NCI-H2227 (cell line): ENCODE measurements at regions not wholly inside any gene's neighbourhood (a gene's known extent, or its start where the extent isn't known, plus 50 kb on each side); places are given as distances from the start of the nearest gene placed in this dataset.

Experiments
- DNase-seq: peaks from one replicate; lab custom pipeline; 2025; ENCODE audit not compliant: unreplicated experiment; lab: John Stamatoyannopoulos, UW

DNA sequence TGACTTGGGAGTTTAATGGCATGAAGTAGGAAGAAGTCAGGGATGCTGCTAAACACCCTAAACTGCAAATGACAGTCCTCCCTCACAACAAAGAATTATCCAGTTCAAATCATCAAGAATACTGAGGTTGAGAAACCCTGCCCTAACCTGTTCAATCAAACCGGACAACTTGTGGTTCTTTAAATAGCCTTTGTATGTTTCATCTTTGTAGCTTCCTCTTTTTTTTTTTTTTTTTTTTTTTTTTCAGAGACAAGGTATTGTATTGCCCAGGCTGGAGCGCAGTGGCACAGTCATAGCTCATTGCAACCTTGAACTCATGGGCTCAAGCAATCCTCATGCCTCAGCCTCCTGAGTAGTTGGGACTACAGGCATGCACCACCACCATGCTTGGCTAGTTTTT is 52.5 kb upstream of the TTC29 start:
- no peak for DNase-seq

DNA sequence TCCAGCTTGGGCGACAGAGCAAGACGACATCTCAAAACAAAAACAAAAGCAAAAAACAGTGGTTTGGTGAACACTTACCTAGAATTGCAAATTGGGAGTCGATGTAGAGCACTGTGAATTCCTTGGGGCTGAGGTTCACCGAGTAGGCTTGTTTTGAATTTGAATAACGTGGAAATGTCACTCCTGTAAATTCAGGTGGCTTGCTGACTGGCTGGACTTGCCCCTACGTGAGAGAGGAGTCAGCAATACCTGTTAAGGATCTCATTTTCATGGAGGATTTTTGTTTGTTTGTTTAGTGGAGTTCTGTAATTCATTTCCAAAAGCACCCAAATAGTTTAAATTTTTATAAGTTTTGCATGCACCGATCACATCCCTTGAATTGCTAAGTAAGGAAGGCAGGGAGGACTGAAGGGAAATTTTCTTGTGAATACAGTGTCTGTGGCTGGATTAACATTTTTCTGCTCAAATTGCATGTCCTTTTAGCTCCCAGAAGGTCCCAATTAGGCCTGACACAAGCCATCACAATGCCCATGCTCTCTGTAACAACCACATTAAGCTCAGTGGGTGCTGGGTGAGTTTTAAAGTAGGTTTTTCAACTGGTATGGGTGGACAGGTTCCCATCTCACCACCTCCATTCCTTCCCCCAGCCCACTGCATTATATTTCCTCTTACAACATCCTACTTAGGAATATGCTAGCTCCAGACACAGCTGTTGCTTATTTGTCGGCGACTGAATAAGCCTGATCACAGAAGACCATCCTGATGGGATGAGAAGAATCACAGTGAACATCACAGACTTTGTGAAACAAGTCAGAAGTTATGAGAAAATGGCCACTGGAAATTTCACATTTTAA is 58.5 kb upstream of the TTC29 start:
- DNase-seq, result no peak

DNA sequence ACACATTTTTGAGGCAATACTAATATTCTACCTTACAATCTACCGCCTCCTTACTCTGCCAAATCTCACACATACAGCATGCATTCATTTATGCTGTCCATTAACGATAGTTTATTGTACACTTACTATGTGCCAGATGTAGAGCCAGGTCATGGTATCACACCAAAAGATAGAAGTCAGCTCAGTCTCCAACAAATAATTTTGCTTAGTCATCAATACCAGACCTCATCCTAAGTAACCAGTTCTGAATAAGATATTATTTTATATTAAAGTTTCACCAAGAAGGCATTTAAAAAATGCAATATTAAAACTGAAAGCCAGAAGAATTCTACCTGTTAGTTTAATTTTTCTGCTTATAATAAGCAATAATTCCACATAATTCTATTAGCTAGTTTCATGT is 60.6 kb upstream of the TTC29 start:
- no peak for DNase-seq

DNA sequence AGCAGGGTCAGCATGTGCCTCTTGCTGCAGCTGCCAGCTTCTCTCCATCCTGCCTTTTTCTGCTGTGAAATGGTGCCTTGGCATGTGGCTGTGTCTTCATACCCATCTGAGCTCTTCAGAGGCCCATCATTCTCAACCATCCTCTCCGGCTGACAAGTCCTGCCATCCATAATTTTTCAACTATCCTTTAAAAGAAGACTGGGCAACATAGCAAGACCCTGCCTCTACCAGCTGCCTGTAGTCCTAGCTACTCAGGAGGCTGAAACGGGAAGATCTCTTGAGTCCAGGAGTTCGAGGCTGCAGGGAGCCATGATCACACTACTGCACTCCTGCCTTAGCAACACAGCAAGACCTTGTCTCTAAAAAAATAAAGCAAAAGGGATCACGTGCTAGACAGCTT is 64.2 kb upstream of the TTC29 start:
- no peak for DNase-seq

DNA sequence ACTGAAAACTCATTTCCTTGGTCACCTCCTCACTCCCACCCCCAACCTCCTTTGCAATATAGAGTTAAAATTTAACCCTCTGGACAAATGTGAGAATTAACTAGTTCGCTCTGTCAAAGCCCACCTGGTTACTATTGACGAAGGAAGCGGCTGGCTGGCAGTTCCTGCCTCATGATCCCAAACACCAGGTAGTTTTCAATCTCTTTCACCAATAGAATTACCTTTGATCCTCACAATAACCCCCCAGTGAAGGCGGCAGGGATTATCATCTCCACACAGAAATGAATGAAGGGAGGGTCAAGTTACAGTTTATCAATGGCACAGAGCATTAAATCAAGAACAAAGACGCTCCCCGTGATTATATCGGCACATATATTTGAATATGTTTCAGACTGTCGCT is 65.7 kb upstream of the TTC29 start:
- no peak for DNase-seq

DNA sequence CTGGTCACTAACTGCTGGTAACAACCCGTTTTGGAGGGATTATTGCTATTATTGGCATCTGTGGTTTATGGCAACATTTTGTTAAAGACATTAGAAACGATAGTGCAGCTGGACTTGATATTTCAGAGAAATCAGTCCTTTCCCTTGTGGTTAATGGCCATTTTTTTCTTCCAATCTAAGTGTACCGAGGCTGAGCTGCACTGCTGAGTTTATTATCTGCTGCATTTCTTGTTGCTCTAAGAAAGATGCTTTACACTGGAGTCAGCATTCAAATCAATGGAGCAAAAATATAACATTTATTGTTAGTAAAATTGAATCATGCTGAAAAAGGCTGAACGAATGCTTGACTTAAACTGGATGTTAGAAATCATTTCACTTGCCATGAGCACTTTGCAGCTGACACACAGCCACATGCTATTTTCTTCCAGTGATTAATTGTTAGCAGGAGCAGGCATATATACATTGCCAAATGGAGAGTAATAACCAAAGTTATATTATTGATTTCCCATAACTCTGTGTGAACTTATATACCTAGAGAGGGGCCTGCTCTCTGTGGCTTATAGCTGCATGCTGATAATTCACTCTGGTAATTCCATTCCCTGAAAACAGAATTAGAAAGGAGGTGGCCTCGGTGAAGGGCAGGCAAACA is 66.5 kb upstream of the TTC29 start:
- no peak for DNase-seq

DNA sequence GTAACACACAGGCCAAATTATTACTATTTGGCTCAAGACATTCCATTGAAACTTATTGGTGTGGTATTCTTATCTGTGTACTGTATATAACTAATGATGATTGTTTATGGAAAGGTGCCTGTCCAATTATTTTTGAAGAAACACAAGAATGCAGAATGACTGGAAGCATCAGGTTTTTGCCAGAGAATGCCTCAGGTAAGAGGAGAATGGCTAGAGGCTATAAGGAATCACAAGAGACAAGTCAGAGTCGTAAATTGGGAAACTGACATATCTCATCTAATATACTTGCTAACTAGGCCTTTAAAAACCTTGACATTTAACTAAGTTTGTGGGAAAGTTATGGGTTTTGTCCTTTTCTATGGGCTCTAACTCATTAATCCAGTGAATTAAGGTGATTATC is 69.3 kb upstream of the TTC29 start:
- no peak for DNase-seq

DNA sequence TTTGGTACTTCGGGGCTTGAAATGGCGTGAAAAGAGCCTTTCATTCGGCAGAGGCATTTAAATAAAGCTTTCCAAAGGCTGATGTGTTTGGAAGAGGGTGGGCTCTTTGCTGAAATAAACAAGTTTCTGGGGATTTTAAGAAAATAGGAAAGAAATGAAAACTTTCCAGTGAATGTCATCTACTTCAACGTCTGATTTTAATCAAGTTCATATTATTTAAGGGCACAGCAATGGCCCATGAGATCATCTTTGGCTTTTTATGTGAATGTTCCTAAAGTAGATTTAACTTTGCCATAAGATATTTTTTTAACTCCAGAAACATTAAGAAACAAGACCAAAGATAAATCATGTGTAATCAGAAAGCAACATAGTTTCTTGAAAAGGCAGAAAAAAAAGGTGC is 69.8 kb upstream of the TTC29 start:
- no peak for DNase-seq

DNA sequence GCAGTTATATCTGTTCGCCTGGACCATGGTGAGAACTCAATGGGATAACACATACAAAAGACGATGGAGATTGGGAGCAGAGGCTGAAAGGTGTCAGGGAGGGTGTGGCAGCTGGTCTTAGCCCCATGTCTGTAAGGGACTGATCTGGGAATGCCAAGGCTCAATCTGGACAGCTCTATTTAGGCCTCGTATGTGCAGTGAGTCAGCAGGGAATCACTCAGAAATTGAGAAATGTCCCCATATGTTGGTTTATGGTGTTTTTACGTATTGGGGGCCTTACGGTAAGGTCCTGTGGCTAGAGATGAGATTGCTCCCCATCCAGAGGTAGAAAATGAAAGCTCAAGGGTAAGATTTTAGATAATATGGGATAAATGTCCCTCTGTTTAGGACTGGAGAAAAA is 71.4 kb upstream of the TTC29 start:
- DNase-seq, result no peak

DNA sequence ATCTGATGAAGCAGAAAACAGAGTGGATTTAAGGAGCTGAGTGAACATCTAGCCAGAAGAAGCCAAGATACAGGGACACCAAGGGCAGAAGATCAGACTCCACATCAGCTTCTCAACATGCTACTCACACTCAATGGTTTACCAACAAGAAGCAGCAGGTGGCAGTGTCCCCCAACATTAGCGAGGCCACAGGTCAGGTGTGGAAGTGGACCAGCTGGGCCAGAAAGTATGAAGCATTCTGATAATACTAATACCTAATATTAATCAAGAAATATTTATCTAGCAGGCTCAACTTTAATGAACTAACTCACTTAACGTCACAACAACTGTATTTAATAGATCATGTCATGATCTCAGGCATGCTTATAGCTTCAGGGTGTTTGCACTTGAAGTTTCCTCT is 73.4 kb upstream of the TTC29 start:
- DNase-seq, result no peak

DNA sequence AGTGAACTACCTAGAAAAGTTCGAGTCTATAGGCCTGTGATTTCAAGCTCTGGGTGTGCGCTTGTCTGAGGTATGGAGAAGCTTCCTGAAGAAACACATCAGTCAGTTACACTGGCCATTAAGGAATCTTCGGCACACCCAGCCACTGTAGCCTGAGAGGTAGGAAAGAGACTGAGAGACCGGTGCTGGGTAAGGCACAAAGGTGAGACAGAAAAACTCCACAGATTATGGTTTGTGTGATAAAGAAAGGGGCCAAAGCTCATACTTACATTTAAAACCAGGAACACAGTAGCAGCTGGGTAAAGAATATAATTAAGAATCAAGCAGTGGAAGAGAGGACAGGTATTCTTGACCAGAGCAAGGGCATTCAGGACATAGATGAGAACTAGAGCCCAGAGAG is 74.8 kb upstream of the TTC29 start:
- no peak for DNase-seq

DNA sequence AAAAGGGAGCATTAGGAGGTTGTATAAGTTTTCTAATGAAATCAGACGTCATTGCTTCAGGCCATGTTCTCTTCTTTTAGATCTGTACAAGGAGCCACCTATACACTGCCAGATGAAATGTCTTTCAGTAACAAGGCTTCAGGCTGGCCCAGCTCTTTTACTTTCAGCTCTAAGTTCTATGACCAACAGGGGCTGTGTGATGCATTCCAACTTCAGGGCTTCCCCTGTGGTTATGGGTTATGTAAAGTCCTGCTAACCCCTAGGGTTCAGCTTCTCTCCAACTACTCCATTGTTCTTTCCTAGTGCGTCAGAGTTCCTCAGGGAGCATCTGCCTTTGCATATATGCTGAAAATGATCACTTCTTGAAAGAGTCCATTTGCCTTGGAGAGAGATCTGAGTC is 79.4 kb upstream of the TTC29 start:
- DNase-seq, result no peak

DNA sequence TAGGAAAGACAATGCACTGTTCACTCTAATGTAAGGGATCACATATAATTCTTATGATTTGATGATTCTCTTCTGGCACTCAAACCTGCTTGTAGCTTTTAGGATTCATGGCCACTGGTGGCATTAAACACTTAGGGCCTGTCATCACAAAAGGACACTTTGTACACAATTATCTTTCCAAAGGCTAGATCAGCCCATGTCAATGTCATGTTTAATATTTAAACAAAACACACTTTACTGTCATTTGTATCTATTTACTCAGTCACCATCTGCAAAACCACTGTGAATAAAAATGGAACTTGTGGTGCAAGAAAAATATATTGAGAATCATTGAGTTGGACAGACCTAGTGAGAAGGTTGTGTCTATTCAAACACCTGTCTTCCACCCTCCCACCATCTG is 83.6 kb upstream of the TTC29 start:
- DNase-seq, result no peak

DNA sequence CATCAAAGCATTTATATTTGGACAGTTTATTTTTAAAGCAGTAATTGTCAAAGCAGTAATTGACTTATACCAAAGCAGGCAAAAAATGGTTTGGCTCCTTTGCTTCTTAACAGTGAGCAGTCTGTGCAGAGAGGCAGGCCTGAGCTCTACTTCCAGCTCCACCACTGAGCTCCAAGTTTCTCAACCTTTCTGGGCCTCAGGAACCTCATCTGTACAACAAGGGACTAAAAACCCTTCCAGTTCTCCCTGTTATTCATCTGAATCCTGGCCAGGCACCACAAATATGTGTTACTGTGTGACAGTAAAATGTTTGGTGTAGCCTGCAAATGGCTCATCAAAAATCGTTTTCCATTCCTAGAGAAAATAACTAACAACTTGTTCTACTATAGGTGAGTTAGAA is 88.7 kb upstream of the TTC29 start:
- DNase-seq, result no peak

DNA sequence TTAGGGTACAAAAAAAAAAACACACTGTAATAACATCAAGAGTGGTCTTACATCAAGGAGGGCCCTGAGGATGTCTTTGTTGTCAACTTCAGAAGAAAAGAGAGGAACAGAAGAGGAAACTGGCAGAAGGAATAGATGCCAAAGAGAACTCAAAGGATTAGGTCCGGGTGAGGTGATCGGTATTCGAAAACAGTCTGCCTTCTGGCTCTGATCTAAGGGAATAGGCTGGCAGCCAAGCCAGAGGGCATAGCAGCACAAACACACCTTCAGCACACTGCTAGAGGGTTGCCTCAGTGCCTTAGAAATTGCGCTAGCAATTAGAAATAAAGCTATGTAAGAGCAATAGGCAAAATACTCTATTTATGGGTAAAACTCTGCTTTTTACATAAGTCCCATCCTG is 91.4 kb upstream of the TTC29 start:
- no peak for DNase-seq

DNA sequence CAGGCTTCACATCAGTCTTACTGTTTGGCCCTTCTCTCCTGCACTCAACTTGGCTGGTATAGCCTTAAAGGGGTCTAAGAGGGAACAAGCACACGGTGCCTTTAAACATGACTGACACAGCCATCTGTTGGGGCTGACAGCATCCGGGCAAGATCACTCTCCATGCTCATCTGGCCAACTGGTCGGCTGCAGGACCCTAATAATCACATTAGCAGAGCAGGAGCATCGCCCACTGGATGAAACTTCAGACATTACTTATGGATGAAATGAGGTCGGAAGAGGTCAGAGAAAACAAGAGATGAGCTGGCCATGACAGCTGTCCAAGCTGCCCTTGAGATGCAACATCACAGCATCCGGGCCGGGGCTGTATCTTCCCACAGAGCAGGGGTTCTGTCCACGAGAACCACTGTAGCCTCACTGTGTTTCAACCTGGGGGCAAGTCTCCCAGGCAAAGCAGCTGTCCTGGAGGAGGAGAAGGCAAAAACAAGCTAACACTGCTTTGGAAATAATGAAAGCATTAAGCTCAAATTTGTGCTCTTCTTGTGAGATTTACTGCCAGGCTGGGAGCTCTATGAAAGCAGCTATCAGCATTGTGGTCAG is 94.4 kb upstream of the TTC29 start:
- DNase-seq, result no peak

DNA sequence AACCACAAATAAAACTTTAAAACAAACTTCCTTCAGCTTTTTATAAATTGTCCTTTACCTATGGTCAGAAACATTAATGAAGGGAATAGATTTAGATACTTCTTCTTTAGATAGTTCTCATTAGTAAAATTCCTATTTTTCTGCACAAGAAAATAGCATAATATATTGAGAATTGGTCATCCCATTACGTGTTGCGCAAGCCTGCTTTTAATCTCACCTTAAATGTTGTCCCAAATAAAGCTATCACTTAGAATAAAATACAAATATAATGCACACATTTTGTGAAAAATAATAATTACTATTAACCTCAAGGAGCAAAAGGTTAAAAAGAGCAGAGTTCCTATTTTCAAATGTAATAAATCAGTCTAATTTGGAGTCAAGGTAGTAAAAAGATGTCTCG is 95.2 kb upstream of the TTC29 start:
- no peak for DNase-seq

DNA sequence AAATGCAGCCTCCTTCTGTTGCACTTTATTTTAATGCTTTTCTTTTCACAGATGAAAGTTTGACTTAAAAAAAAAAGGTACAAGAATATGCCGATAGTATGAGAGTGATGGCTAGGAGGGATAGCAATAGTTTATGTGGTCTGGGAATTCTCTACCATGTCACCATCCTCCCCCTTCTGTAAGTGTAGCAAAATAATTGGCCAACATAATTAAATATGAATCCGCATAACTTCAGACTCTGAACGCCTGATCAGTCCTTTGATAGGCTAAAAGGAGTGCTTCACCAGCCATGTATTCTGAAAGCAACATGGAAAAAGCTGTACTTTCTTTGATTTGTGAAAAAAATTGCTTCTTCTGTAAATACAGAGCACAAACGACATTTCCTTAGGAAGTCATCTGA is 95.7 kb upstream of the TTC29 start:
- DNase-seq, result no peak

DNA sequence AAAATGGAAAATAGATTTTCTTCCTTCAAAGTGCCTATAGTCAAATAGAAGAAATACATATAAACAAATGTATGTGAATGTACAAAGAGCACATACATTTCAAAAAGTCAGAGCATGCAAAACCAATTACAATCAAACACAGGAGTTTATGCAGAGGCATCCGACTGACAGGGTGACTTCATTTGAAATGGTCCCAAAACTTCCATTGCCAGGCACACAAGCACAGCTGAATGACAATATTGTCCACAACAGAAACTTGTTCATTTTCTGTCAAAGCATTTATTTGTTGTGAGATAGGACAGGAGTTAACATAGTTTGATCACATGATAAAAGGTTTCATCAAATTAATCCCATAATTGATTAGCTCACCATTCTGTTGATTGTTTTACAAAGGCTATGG is 96.4 kb upstream of the TTC29 start:
- DNase-seq, result no peak

DNA sequence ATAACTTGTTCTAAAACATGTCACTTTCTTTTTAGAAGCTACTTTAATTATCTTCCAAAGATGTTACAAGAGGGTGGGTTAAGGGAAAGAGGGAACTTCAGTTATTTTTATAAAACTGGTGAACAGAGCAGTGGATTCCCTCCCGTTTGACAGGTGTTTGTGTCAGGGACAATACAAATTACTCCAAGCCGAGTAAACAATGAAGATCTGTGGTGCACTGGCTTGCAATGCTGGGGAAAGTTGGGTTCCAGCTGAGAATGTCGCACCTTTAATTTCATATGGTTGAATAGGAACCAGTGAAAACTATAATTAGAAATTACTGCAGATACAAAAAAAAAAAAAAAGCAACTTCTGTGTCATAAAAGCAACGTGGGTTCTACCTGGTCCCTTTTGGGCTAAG is 98.6 kb upstream of the TTC29 start:
- no peak for DNase-seq

DNA sequence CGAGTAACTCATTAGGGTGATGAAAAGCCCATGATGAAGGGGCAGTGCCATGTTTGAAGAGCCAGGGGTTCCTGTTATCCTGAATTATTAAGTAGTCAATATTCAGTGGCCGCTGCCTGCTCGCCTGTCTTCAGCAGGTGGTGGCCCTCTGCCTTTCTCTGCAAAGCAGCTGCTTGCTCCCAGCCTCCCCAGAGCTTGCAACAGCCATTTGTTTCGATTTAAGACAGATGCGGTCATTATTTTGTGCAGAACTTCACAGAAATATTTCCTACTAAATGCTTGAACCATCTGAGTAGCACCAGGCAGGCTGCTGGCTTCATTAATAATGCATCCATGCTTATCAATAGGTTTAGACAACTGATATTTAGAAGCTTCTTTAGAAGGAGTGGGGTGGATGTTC is 104.3 kb upstream of the TTC29 start:
- DNase-seq, result no peak

DNA sequence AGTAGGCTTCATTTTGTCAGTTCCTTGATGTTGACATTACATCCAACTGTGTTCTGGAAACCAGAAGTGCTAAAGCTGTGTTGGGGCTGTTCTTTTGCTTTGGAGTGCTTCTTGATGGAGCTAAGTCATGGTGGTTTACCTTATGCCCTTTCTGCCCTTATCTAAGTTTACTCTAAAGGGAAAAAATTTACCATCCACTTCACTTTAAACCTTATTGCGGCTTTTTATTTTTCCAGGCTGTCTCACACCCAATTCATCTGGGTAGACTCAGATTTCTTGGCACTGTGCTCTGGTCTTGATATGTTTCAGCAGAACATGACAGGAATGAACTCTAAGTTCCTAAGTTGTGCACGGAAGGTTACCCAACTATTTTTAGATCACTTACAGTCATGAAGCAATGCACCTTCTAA is 104.7 kb upstream of the TTC29 start:
- no peak for DNase-seq

DNA sequence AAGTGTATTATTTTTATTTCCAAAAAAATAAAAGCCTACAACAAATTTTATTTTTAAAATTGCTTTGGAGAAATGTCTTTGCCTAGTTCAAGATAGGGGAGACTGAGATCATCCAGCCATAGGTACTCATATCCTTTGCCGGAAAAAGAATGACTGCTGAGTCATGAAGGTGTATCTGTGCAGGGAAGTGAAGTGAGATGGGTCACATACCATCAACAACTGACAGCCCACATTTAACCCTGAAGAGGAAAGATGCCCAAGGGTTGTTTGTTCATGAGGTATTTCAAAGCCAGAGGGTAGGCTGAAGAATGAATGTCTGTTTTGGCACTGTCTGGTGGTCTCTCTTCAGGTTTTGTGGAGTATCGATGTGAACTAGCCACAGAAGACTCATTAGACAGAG is 106.7 kb upstream of the TTC29 start:
- DNase-seq, result no peak
